Omental fat pad (tissue), 3 donors: ENCODE measurements at regions not wholly inside any gene's neighbourhood (a gene's known extent, or its start where the extent isn't known, plus 50 kb on each side); places are given as distances from the start of the nearest gene placed in this dataset.
A peak's percentile ranks its signal among the peaks of the same experiment; 100 is the strongest.

Source experiments
- ATAC-seq: fragments of 150-250 bp; one replicate; pipeline ENCODE4 v1.9.1; 2016; ENCODE audit warnings: mild to moderate bottlenecking, moderate library complexity; ENCODE audit not compliant: low FRiP score
- DNase-seq: peaks from one replicate; pipeline ENCODE4 v3.0.0-alpha.2; 2019; ENCODE audit warnings: low spot score
- CTCF ChIP-seq, 3 donors: fragments of 450-650 bp; IDR thresholded peaks; one replicate each; pipeline ENCODE4 v1.5.1; 2016 to 2017; ENCODE audit warnings: antibody characterized with exemption in 3 of 3, mild to moderate bottlenecking in 3 of 3, moderate library complexity in 2 of 3

GRCh38 chr11:110798201-110798900 lies 86.1 kb upstream of the ARHGAP20 start:
- DNase-seq (no peak), ATAC-seq (no peak)
- TF ChIP-seq CTCF (IDR thresholded peaks at IDR 0.05): no peak

DNA sequence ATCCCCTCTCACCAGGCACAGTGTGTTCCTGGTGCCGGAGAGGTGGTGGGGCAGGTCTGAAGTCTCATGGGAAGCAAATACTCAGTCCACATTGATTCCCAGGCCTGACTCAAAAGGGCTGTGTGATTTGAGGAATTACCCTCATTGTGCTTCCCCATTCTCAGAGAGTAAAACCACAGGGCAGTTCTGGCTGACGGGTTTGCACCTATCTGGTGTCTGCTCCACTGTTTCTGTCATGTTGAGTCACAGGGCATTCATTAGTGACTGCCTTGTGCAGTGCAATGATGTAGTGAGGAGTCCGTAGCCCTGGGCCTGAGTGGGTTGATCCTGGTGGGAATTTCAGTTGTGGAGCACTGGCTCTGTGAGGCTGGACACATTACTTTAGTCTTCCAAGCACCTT lies 85.2 kb upstream of the ARHGAP20 start:
- peak; percentile 47 for ATAC-seq
- TF ChIP-seq CTCF (IDR thresholded peaks at IDR 0.05): no peak
- no peak for DNase-seq

DNA sequence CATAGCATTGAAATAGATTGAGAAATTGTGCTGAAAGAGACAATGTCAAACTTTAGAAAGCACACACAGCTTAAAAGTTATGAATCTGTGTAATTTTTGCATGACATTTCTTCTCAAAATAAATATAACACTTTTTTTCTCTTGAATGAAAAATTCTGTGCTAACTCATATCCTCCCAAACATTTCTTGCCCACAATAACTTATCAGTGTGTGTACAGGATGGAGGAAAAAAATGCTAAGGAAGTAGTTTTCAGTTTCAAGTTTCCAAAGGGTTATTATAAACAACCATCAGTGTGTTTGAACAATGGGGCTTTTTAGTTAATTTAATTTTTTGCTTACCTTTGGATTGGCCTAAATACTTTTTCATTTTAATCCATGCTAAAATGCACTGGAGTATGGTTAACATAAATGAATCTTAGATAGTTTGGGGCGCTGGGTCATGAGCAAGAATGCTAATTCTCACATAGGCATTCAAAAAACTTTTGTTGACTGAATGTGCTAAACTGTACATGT lies 82.9 kb upstream of the ARHGAP20 start:
- no peak for TF ChIP-seq CTCF (IDR thresholded peaks at IDR 0.05)
- ATAC-seq (no peak), DNase-seq (no peak)

- ATAC-seq: no peak
- TF ChIP-seq CTCF (IDR thresholded peaks at IDR 0.05): no peak
- no peak for DNase-seq
Measured at GRCh38 chr11:110793556-110793955, 81.3 kb upstream of the ARHGAP20 start.

DNA sequence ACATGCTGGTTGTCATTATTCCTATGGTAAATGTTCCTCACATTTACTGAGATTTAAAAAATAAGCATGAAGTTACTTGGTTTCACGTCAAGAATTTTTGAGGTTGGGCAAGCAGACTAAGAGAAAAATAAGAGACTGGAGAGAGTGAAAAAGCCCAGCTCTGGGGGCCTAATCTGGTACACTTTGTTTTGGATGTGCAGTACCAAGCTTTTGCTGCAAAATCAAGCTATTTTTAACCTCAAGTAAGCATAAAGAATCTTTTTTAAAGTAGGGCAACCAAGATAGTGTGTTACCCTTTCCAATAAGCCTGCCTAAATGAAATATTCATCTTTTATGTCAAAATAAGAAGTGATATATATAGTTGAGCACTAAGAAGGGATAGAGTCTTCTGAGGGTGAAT lies 79.4 kb upstream of the ARHGAP20 start:
- DNase-seq (no peak), ATAC-seq (no peak)
- no peak for TF ChIP-seq CTCF (IDR thresholded peaks at IDR 0.05)

GRCh38 chr11:110787680-110788079 lies 75.4 kb upstream of the ARHGAP20 start:
- no peak for DNase-seq
- no peak for TF ChIP-seq CTCF (IDR thresholded peaks at IDR 0.05)
- no peak for ATAC-seq

DNA sequence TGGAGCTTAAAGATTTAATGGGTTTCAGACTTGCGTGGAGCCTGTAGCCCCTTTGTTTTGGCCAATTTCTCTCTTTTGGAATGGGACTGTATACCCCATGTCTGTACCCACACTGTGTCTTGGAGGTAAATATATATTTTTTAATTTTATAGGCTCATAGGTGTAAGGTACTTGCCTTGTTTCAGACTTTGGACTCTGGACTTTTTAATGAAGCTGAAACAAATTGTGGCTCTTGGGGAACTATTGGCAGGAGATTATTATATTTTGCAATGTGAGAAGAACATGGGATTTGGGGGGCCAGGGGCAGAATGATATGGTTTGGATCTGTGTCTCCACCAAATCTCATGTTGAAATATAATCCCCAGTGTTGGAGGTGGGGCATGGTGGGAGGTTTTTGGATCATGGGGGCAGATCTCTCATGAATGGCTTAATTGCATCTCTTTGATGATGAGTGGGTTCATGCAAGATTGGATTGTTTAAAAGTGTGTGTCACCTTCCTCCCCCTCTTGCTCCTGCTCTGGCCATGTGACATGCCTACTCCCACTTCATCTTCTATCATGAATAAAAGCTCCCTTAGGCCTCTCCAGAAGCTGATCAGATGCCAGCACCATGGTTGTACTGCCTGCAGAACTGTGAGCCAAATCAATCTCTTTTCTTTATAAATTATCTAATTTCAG lies 74.1 kb upstream of the ARHGAP20 start:
- TF ChIP-seq CTCF (IDR thresholded peaks at IDR 0.05): no peak
- no peak for ATAC-seq
- no peak for DNase-seq
